Heart left ventricle (tissue), 13 donors: ENCODE measurements at regions not wholly inside any gene's neighbourhood (a gene's known extent, or its start where the extent isn't known, plus 50 kb on each side); places are given as distances from the start of the nearest gene placed in this dataset.

Experiments
- CTCF ChIP-seq, 12 donors: fragments of 200-600 bp; sonication (generic) in 4 of 12; IDR thresholded peaks; one replicate each; pipeline versions ENCODE4 v1.5.0 to v1.8.0; 2018 to 2022; ENCODE audit warnings: antibody characterized with exemption in 12 of 12, mild to moderate bottlenecking in 5 of 12
- POLR2A ChIP-seq, 2 donors: fragments of 450-650 bp; IDR thresholded peaks; one replicate each; pipeline ENCODE4 v1.6.1; 2017; ENCODE audit warnings: antibody characterized with exemption in 2 of 2, mild to moderate bottlenecking in 2 of 2, moderate library complexity in 2 of 2
- donor health status: ischemic (EF 13 %, LVEDD 7.1; RV severe dilation, severe dysfunction).
- donor health status: DM: no; HTN: yes; CAD: no.
- donor health status: DM: no; HTN: no; CAD: no.
- donor health status: ischemic (EF 25% LVEDD 6.9; RV normal size, moderate dysfunction).
- donor health status: ischemic (EF 25% LVEDD 5.7; RV mildly dilated, moderate dysfunction).
- donor health status: ischemic (EF 35%, LVEDD 5.7; RV mildly dilated, moderate dysfunction).
- donor health status: nonischemic (EF 11% LVEDD 7.7; RV severe dilation, severe dysfunction).
- donor health status: DM: yes; HTN: yes; CAD: no.
- donor health status: PGD.
- donor health status: ischemic (EF 29% LVEDD 5.4; RV normal size, mild dysfunction).
- donor health status: nonischemic (EF 23%, LVEDD 6.1; RV moderate dilation, normal function).

GRCh38 chr1:230510496-230510895 is 84.4 kb upstream of the PGBD5 start:
- TF ChIP-seq CTCF (IDR thresholded peaks at IDR 0.05) (no peak), POLR2A (IDR thresholded peaks at IDR 0.05) (no peak)
